HG03108 (cell line): ENCODE measurements at regions not wholly inside any gene's neighbourhood (a gene's known extent, or its start where the extent isn't known, plus 50 kb on each side); places are given as distances from the start of the nearest gene placed in this dataset.

Experiments
- ATAC-seq: cut with Tn5 transposase; IDR thresholded peaks from one replicate; pipeline ENCODE4 v1.9.1; 2021; ENCODE audit warnings: moderate library complexity; ENCODE audit not compliant: unreplicated experiment

DNA sequence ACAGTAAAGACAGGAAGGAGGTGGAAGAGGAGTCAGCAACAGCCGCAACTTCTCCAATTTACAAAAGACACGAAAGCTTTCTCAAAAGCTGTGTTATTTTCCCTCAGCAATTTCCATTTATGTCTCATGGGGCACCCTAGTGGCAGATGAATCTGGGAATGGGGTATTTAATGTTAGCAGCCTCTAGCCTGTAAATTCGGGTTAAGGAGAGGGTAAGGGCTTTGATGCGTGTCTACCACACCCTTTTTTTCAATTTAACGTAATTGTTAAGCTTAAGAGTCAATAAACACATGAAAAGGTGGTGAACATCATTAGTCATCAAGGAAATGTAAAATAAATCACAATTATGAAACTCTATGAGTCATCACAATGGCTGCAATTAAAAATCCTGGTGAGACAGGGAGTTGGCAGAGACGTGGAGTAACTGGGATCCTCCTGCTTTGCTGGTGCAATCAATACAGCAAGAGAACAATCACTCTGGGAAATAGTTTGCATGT is 986.4 kb downstream of the AACS start:
- ATAC-seq: no peak

DNA sequence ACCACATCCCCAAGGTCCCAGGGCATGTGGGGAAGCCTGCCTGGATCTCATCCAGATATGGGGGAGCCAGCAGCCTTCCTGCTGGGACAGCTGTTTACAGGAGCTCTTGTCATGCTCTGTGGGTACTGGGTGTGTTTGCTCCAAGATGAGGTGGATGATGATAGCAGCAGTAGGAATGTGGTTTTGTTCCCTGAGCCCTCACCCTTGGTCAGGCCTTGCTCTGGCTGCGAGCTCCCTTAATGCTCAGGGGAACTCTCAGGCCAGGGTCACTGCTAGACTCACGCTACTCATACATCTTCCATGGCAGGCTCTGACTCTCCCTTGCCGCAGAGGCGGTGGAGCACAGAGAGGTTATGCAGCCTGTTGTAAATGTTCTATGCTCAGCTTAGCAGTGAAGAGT is 990.3 kb downstream of the AACS start:
- no peak for ATAC-seq

DNA sequence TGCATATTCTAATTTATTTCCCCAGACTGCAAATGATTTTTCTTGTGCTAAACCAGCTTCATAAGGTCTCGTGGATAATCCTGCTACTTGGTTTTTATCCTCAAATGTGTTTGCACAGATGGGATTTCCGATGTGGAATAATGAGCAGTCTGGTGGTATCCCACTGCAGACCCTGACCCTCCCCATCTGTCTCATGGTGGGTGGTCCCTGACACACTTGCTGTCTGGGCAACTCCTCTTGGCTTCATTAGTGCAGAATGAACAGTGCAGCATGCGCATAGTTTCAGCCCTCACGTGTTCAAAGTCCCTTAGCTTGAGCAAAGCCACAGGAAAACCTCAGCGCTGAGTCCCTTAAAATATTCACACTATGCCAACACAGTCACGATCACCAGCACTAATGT is 996.5 kb downstream of the AACS start:
- no peak for ATAC-seq

DNA sequence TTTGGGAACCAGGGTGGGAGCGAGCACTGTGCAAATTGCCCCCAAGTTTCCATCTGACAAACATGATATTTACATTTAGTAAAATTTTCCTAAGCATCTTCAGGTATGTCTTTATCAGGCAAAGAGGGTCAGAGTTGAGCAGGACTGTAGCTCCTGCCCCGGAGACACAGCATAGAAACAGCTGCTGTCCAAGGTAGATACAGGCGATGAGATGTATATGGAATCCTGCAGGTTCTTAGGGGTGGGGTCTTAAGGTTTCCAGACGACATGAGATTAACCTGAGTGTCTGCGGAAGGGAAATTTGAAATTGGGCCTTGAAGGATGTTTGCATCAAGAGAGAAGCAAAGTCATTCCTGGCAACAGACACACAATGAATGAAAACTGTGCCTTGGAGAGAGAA is 998.8 kb downstream of the AACS start:
- ATAC-seq: no peak

DNA sequence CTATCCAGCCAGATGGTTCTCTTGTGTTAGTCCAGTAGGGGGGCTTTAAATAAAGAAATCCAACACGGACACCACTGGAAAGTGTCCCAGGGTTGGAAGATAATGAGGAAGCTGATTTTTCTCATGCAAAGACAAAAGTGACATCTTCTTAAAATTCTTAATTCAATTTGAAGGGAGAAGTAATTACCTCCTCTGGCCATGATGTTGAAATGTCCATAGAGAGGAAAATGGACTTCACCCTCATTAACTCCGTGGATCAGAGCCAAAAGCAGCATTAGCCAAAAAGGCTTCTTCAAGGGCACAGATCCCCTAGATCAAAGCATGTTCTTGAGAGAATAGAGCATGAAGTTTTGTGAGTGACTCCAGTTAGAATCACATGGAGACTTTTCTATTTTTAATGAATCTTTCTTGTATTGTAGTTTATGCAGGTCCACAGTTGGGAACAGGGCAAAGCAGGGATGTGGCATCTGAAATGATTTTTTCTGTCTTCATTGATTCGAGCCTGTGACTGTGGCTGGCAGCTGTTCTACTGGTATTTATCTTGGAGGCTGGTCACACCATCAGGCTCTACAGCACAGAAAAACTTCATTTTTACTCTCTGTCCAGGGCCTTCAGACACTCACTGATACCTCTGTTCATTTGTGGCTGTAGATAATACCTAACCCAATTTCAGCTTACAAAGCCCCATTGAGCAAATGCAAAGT is 1002.5 kb downstream of the AACS start:
- no peak for ATAC-seq

DNA sequence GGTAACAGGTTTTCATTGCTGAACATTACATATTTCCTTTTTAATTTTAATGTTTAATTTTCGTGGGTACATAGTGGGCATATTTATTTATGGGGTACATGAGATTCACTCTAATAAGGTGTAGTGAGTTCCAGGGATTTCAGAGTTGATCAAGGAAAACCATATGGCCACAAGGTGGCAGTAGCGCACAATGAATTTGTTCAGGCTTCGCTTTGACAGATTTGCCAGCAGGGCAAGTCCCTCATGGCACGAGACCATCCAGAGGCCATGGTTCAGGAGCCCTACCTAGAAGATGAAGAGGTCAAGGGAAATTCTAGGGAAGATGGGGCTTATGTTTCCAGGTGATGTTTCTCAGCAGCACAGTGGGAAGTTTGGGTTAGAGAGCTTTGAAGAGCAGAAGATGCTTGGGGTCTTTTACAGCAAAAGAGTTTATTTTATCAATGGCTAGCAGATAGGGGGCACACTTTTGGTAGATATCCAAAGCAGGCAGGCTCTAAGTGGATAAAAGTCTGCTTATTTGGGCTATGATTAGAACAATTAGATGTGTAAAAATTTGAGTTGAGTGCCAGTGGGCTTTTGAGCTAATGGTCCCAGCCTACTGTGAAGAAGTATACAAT is 1004.4 kb downstream of the AACS start:
- no peak for ATAC-seq

DNA sequence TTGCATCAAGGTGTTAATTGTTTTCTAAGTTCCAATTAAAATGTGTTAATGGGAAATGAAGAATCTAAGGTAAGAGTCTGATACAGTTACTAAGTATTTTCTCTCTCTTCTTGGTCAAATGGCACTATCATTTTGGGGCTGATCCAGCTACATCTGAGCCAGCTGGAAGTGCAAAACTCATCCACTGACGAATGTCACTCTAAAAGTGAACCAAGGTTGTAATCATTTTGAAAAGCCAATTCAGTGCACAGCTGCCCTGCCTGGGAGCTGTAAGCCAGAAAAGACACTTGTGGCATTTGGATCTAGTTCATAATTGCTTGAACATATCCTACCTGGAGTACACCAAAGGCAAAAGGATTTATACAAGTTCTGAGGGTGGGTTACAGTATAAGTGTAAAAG is 1011.3 kb downstream of the AACS start:
- no peak for ATAC-seq

DNA sequence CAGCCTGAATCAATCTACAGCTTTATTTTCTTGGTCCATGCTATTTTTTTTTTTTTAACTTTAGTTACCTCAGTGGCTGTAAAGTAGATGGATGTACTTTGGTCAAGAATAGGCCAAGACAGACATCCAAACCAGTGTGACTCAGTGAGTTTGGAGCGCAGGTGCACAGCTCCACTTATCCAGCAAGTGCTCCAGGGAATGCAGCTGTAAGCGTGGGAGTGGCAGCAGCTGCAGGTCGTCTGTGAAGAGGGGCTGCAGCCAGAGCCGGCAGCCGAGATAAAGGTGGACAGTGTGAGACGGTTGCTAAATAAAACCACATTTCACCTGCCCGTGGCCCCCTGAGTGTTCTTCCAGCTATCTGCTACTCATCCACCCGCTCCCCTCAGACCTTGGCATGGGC is 1018.7 kb downstream of the AACS start:
- ATAC-seq: no peak

DNA sequence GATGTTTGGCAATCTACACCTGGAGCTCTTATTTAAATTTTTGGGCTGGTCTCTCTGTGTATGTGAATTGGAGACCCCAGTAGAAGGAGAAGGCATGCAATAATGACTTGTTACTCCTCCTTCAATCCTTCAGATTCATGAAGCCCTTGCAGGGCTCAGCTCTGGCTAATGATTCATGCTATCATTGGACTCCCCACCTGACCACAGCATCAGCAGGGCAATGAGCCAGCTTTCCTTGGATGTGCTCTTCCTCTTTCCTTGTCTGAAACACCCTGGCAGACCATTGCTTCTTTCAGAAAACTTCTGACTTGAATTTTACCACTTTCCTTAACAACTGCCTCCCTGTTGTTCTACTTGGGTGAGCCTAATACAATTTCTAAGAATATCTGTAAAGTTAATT is 1019.2 kb downstream of the AACS start:
- no peak for ATAC-seq

DNA sequence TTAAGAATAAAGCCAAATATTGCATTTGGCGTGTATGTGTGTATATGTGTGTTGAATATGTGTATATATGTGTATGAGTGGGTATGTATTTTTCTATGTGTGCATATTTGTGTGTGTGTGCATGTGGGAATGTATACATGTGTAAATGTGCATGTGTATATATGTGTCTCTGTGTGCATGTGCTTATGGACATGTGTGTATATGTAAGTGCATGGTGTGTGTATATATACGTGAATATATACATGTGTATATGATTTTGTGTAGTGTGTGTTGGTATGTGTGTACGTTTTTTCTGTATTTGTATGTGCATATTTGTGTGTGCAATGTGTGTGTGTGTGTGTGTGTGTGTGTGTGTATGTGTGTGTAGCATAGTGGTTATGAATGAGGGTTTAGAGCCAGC is 1021.0 kb downstream of the AACS start:
- ATAC-seq: no peak

DNA sequence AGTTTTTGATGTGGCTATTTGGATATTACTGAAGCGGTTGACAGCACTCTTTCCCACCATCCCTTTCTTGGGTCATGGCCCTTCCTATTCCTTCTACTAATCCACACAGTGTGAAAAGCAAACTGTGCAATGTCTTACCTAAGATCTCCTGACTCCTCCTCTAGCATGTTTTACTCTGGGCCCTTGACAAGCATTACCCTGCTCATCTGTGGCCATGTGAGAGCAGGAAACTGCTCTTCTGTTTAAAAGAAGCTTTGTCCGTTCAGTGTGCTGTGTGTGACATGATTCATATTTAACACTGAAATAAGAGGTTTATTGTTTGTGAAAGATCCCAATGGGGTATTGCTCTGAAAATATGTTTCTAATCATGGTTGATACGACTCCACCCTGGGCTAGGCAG is 1022.5 kb downstream of the AACS start:
- ATAC-seq: no peak

DNA sequence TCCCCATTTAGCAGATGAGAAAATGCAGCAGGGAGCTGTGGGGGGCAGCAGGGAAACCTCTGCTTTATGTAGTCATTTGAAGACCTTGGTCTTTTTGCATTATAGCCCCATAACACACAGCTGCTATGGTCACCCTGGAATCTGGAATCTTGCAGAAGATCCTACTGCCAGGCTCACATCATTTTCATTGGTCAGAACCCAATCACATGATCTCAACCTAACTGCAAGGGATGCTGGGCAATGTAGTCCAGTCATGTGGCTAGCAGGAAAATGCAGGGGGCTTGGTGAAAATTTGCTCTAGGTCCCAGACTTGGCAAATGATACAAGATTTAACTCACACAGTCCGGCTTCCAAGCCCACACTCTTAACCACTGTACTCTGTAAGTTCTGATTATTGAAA is 1028.7 kb downstream of the AACS start:
- no peak for ATAC-seq

DNA sequence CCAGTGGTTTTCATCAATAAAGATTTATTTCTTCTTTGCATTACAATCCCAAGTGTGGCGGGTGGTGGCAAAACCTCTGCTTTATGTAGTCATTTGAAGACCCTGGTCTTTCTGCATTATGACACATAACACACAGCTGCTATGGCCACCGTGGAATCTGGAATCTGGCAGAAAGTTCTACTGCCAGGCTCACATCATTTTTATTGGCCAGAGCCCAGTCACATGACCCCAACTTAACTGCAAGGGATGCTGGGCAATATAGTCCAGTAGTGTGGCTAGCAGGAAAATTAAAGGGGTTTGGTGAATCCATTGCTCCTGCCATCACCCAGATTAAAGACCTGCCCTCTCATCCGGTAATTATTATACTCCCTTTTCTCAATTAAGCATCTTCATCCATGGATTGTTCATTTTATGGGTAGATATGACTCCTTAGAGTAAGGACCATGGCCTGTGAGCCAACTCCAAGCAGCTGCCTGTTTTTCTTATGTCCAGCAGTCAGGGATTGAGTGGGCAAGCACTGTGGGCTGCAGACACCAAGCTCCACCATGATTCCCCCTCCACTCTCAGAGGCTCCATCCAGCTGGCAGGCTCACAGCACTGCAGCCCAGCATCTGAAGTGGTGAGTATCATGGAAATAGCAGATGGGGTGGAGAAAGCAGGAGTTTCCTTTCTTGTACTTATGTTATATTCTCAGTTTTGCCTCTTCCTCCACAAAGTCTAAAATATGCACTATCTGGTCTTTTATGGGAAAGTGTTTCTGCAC is 1030.7 kb downstream of the AACS start:
- no peak for ATAC-seq

DNA sequence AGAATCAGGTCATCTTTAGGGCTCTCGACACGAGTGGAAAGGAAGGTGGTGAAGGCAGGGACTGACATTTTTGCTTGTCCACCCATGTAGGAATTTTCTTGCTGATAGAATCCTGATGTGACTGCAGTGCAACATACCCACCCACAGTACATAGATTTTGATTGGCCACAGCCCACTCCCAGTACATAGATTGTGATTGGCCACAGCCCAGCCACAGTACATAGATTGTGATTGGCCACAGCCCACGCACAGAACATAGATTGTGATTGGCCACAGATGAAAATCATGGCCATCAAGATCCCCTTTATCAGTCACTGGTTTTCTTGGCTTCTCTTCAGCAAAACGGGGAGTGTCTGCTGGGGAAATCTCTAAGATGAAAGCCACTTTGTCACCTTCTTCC is 1041.5 kb downstream of the AACS start:
- no peak for ATAC-seq

DNA sequence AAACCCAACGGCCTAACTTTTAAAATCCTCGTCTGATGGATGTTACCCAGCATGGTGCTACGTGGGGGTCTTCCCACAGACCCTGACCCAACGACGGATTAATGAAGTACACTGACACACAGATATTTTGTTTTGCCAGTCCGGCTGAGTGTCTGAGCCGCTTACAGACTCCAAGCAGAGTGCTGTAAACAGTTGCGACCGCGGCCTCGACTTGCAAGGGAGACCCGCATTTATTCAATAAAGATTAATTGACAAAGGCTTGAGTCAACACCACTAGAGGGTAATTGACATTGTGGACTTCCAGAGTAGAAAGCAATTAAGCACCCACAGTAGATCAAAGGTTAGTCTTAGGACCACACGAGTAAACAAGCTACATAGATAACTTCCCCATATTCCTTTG is 1042.4 kb downstream of the AACS start:
- ATAC-seq: no peak

DNA sequence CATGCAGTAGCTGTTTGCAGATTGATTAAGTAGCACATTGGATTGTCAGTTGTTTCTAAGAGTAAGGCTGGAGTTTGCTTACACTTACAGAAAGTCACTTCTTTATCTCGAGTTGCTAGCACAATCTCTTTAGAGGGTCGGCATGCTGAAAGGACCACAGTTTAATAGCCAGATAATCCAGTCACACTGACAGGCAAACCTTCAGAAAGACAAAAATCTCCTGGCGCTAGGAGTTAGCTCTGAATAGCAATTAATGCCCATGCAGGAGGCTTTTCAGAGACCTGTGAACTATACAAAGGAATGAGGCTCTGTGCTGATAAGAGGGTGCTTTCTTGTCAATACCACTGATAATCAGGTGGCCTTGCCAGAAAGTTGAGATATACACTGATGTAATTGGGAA is 1043.0 kb downstream of the AACS start:
- no peak for ATAC-seq

DNA sequence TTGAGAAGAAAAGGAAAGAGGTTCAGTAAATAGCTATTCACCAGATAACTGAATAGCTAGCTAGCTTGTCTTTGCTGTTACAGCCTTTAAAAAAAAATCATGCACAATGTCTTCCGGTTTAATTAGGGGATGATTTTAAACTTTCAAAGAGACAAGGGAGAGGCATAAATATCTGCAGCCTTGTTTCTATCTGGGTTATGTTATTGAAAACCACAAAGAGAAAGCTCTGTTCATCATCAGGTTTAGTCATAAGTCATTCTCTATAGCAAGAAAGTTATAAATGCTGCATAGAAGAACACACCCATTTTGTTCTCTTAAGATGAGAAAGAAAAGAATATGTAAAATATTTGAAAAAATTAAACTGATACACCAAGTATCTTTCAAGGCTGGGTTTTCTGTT is 1046.9 kb downstream of the AACS start:
- ATAC-seq: no peak

DNA sequence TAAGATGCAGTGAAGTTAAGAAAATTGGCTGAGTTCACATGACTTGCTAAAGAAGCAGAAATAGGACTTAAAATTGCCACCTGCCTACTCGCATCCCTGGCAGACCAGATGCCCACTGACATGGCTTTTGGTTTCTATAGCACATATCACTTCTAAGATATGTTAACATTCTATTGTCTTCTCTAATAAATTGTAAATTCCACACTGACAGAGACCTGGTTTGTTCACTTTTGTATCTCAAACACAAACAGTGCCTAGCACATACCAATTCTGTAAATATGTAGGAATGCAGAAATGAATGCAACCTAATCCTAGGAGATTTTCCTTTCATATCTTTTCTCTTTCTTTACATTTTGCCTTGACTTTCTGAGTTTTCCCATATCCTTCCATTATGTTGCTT is 1047.6 kb downstream of the AACS start:
- no peak for ATAC-seq

DNA sequence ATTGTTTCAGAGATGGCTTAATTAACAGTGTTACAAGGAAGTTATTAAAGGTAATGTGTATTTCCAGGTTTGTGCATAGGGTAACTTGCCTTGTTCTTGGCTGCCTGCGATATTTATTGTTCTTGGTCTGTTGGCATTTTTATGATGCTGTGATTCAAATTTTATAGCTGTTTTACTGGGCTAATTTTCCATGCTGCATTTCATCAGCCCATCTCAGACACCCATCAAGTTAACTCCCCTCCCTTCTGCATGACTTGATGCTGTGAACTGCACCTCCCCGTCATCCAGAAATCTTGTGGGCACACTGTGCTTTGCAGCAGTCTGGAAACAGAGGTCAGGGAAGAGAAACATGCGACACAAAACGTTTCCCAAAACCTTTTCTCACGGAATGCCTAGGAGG is 1049.2 kb downstream of the AACS start:
- no peak for ATAC-seq

DNA sequence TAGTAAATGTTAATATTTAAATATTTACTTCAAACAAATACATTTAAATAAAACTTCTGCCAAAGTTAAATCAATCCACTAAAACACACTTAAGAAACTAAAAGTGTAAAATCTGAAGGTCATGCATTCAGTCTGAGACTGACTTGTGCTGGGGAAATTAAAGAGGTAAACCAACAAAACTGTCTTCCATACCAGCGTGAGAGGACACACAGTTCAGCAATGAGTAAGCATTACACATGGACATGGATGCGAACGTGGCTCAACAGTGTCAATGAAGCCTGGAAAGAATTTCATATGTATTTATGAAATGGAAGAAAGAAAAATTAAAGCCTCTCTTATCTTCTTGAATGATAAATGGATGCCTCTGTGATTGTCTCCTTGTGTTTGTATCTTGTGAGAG is 1052.3 kb downstream of the AACS start:
- no peak for ATAC-seq

DNA sequence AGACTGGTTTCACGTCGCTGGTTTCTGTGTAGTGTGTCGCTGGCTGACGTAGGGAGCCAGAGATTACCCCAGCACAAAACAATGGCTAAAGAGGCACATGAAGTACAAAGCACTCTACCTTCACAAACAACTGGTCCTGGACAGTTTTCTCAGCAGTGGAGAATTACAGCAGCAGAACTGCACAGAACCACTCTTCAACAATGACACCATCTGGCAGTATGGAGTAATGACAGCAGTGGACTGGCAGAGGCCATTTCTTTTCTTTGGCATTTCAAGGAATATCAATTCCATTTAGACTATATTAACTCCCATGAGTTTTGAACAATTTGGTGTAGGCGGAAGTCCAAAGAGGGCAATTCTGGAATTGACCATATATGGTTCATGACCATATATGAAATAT is 1074.1 kb downstream of the AACS start:
- no peak for ATAC-seq

DNA sequence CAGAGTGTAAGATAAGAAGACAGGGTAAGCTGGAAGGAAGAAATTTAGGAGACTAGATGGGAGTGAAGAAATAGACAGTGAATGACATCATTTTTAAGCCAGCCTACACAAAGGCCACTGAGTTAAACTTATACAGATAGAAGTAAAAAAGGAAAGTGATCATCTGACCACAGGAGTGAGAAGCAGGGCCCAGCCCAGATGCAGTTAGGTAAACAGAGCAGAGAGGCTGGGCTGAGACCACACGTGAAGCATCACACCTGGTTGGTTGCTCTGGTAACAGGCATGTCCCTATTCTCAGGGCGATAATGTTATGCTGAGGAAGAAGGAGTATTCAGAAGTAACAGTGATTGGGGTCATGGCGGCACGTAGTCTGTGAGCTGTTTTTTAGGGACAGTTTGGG is 1079.4 kb downstream of the AACS start:
- no peak for ATAC-seq
